ENCODE measurements at regions not wholly inside any gene's neighbourhood (a gene's known extent, or its start where the extent isn't known, plus 50 kb on each side); places are given as distances from the start of the nearest gene placed in this dataset.

DNA sequence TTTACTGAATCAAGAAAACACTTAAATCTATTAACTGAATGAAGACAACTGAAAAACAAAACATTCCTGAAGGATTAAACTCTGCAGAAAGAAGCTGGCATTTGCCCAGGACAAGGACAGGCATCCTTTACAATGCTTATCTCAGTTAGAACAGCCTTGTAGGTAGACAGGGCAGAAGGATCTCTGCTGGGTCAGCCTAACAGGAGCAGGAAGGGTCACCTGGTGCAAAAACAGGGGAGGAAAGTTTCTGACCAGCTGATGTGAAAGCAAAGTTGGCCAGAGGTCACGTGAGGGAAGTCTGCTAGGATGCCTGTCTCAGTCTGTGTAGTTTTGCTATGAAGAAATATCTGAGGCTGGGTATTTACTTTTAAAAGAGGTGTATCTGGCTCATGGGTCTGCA lies 348.6 kb downstream of the ANAPC1 start:
- TF ChIP-seq, protein P1, sequence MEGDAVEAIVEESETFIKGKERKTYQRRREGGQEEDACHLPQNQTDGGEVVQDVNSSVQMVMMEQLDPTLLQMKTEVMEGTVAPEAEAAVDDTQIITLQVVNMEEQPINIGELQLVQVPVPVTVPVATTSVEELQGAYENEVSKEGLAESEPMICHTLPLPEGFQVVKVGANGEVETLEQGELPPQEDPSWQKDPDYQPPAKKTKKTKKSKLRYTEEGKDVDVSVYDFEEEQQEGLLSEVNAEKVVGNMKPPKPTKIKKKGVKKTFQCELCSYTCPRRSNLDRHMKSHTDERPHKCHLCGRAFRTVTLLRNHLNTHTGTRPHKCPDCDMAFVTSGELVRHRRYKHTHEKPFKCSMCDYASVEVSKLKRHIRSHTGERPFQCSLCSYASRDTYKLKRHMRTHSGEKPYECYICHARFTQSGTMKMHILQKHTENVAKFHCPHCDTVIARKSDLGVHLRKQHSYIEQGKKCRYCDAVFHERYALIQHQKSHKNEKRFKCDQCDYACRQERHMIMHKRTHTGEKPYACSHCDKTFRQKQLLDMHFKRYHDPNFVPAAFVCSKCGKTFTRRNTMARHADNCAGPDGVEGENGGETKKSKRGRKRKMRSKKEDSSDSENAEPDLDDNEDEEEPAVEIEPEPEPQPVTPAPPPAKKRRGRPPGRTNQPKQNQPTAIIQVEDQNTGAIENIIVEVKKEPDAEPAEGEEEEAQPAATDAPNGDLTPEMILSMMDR (IDR thresholded peaks at IDR 0.05; ENCODE audit: borderline replicate concordance, extremely low read depth, low read length, poor library complexity, severe bottlenecking) = no peak
- TF ChIP-seq EZH2 (IDR thresholded peaks at IDR 0.05; ENCODE audit: borderline replicate concordance, low read depth, low read length, severe bottlenecking) = no peak
